ENCODE measurements at regions not wholly inside any gene's neighbourhood (a gene's known extent, or its start where the extent isn't known, plus 50 kb on each side); places are given as distances from the start of the nearest gene placed in this dataset.

DNA sequence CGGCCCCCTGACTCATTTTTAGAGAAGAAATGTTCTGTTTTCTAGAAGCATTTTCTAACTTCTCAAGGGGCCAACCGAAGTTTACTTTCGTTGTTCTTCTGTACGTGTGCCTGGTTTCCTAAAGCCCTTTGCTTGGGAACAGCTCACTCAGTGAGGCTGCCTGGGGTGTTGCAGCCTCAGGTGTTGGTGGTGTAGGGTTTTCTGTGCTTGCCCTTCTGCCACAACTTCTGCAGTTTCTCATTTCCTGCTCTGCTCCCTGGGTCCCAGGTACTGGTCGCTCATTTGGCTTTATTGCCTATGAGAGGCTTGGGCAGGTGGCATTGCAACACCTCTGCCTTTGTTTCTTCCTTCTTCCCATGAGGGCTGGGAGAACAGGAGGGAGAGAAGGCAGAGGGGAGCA lies 278.3 kb downstream of the SOX4 start:
- dilution Hi-C loops (cut with MboI; ENCODE audit: extremely low pct_ligation_motif_present, low sequenced_read_pairs) = no loop called here
- Histone ChIP-seq H3K4me2 (ENCODE audit: insufficient read depth, low read length) (no peak overlapping the region), H3K4me1 (ENCODE audit: control insufficient read depth, extremely low read depth, insufficient read depth, low read length) (no peaks in the 10 kb centered on the region), H4K20me1 (replicated peaks; ENCODE audit: control insufficient read depth, extremely low read depth, insufficient read depth, low read length) (no peaks in the 10 kb centered on the region), H3K9me3 (replicated peaks; ENCODE audit: control insufficient read depth, insufficient read depth, low read length) (no peaks in the 10 kb centered on the region), H3K79me2 (ENCODE audit: control insufficient read depth, insufficient read depth, low read length) (no peaks in the 10 kb centered on the region), H3K9ac (replicated peaks; ENCODE audit: extremely low read depth, insufficient read depth, low read length) (no peak overlapping the region), H3K27ac (ENCODE audit: insufficient read depth, low read depth, low read length) (no peak overlapping the region), H3K4me3 (replicated peaks in 1 of 3; ENCODE audit: insufficient read depth in 1 of 3, low read depth in 1 of 3, low read length in 3 of 3) (no peak overlapping the region), H3K36me3 (ENCODE audit: control insufficient read depth in 2 of 2, extremely low read depth in 1 of 2, insufficient read depth in 2 of 2, low read length in 2 of 2) (no peaks in the 10 kb centered on the region), H2AFZ (ENCODE audit: low read depth, low read length) (no peak overlapping the region), H3K27me3 (ENCODE audit: control insufficient read depth in 2 of 2, insufficient read depth in 2 of 2, low read length in 2 of 2) (no peaks in the 10 kb centered on the region), H3K9me1 (replicated peaks; ENCODE audit: control insufficient read depth, extremely low read depth, insufficient read depth, low read length) (no peaks in the 10 kb centered on the region)
- ChIA-PET POLR2A (no interaction called here), CTCF (no interaction called here)
- intact Hi-C loops (cut with micrococcal nuclease) = no loop called here
- FAIRE-seq (no peak), DNase-seq (ENCODE audit: low read depth, low spot score) (no peak)
- BruUV-seq (replicated peaks) = no TSS peak
- no peak for TF ChIP-seq POLR2AphosphoS5 (IDR thresholded peaks at IDR 0.05; ENCODE audit: insufficient read depth, low read depth, low read length)
- TF ChIP-seq EZH2 (IDR thresholded peaks at IDR 0.05; ENCODE audit: borderline replicate concordance, low read depth, low read length, severe bottlenecking) = no peak
- TF ChIP-seq FOS (IDR thresholded peaks at IDR 0.05; ENCODE audit: borderline replicate concordance, insufficient read depth, low read length) = no peak
- TF ChIP-seq MYC (IDR thresholded peaks at IDR 0.05; ENCODE audit: low read depth, low read length) = no peak
- TF ChIP-seq POLR2A (IDR thresholded peaks at IDR 0.05; ENCODE audit: low read depth, low read length) = no peak
- no peak for TF ChIP-seq CTCF (IDR thresholded peaks at IDR 0.05; ENCODE audit: extremely low read depth in 1 of 2, insufficient read depth in 1 of 2, low read depth in 1 of 2, low read length in 2 of 2)
- no peak for TF ChIP-seq JUN (IDR thresholded peaks at IDR 0.05; ENCODE audit: borderline replicate concordance, insufficient read depth, insufficient read length, low read depth)
- TF ChIP-seq GATA2 (IDR thresholded peaks at IDR 0.05; ENCODE audit: insufficient read depth, insufficient read length, low read depth, low read length) = no peak
- TF ChIP-seq, protein P1, sequence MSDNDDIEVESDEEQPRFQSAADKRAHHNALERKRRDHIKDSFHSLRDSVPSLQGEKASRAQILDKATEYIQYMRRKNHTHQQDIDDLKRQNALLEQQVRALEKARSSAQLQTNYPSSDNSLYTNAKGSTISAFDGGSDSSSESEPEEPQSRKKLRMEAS (IDR thresholded peaks at IDR 0.05; ENCODE audit: insufficient read depth, insufficient read length) = no peak

Measured in endothelial cell of umbilical vein (primary cell).